ENCODE measurements at regions not wholly inside any gene's neighbourhood (a gene's known extent, or its start where the extent isn't known, plus 50 kb on each side); places are given as distances from the start of the nearest gene placed in this dataset.

DNA sequence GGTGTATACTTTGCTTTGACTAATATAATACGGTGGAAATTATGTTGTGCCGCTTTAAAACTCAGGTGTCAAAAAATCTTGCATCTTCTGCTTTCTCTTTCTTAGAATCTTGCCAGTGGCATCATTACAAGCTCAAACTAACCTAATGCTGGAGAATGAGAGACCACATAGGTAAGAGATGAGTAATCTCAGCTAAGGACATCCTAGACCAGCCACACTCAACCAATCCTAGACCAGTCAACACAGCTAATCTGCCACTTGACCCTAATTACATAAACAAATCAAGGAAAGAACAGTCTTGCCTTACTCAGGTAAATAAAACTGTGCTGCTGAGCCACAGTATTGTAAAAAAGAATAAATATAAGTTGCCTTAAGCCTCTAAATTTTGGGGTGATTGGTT, 1323.9 kb upstream of the SPRY2 start:
- no peak for TF ChIP-seq ZNF561 (tag by site-specific recombination; IDR thresholded peaks at IDR 0.05; ENCODE audit: borderline replicate concordance)
- TF ChIP-seq ZNF747 (tag by site-specific recombination; IDR thresholded peaks at IDR 0.05): no peak
- TF ChIP-seq, protein P1, sequence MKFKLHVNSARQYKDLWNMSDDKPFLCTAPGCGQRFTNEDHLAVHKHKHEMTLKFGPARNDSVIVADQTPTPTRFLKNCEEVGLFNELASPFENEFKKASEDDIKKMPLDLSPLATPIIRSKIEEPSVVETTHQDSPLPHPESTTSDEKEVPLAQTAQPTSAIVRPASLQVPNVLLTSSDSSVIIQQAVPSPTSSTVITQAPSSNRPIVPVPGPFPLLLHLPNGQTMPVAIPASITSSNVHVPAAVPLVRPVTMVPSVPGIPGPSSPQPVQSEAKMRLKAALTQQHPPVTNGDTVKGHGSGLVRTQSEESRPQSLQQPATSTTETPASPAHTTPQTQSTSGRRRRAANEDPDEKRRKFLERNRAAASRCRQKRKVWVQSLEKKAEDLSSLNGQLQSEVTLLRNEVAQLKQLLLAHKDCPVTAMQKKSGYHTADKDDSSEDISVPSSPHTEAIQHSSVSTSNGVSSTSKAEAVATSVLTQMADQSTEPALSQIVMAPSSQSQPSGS (tag by site-specific recombination; IDR thresholded peaks at IDR 0.05; ENCODE audit: low read depth): no peak
- TF ChIP-seq, protein P2, sequence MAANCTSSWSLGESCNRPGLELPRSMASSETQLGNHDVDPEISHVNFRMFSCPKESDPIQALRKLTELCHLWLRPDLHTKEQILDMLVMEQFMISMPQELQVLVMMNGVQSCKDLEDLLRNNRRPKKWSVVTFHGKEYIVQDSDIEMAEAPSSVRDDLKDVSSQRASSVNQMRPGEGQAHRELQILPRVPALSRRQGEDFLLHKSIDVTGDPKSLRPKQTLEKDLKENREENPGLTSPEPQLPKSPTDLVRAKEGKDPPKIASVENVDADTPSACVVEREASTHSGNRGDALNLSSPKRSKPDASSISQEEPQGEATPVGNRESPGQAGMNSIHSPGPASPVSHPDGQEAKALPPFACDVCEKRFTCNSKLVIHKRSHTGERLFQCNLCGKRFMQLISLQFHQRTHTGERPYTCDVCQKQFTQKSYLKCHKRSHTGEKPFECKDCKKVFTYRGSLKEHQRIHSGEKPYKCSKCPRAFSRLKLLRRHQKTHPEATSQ (tag by site-specific recombination; IDR thresholded peaks at IDR 0.05): no peak
- TF ChIP-seq, protein P3, sequence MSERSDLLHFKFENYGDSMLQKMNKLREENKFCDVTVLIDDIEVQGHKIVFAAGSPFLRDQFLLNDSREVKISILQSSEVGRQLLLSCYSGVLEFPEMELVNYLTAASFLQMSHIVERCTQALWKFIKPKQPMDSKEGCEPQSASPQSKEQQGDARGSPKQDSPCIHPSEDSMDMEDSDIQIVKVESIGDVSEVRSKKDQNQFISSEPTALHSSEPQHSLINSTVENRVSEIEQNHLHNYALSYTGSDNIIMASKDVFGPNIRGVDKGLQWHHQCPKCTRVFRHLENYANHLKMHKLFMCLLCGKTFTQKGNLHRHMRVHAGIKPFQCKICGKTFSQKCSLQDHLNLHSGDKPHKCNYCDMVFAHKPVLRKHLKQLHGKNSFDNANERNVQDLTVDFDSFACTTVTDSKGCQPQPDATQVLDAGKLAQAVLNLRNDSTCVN (tag by site-specific recombination; optimal IDR thresholded peaks at IDR 0.05): no peak
- TF ChIP-seq ZBTB48 (tag by site-specific recombination; IDR thresholded peaks at IDR 0.05): no peak
- no peak for TF ChIP-seq ZIC2 (tag by site-specific recombination; IDR thresholded peaks at IDR 0.05)
- Histone ChIP-seq H3K4me3 (ENCODE audit: low read depth, low read length) (no peak overlapping the region), H3K27ac (ENCODE audit: extremely low read depth, low read depth, low read length) (no peak overlapping the region), H3K4me1 (ENCODE audit: control insufficient read depth, insufficient read depth, low read length) (no peaks in the 10 kb centered on the region), H3K9me3 (ENCODE audit: control insufficient read depth, insufficient read depth, low read depth, low read length) (no peaks in the 10 kb centered on the region), H3K36me3 (ENCODE audit: control insufficient read depth in 2 of 2, insufficient read depth in 1 of 2, low read length in 2 of 2) (no peaks in the 10 kb centered on the region)
- CTCF ChIA-PET: interaction anchor here (1.2 kb wide), 1 partner anchor 24 kb away, joined by 6 read pairs; no protein-coding TSS in a partner anchor
- POLR2A ChIA-PET: no interaction called here

DNA sequence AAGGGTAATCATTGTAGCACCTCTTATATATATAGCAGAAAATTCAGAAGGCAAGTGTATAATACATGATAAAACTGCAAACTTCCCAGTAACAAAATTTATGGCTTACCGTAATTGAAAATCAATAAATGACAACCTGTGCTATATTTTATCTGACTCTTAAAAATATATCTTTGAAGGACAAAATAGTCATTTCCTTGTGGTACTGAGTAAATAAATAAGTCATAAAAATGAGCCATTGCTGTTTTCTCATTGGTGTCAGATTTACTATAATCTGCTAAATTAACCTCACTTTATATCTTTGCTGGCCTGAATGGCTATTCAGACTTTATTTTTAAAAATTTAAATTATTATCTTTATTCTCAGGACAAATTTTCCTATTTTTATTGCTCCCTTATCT, 1319.1 kb upstream of the SPRY2 start:
- no peak overlapping the region for H3K27ac ChIP-seq (ENCODE audit: extremely low read depth, low read depth, low read length)
- ChIA-PET CTCF (interaction anchor here (0.7 kb wide), 1 partner anchor 25 kb away, joined by 3 read pairs; no protein-coding TSS in a partner anchor), POLR2A (no interaction called here)
- no peaks in the 10 kb centered on the region for H3K36me3 ChIP-seq (ENCODE audit: control insufficient read depth in 2 of 2, insufficient read depth in 1 of 2, low read length in 2 of 2)
- H3K4me3 ChIP-seq (ENCODE audit: low read depth, low read length): no peak overlapping the region
- H3K4me1 ChIP-seq (ENCODE audit: control insufficient read depth, insufficient read depth, low read length): no peaks in the 10 kb centered on the region
- no peaks in the 10 kb centered on the region for H3K9me3 ChIP-seq (ENCODE audit: control insufficient read depth, insufficient read depth, low read depth, low read length)
- TF ChIP-seq TCF7L2 (IDR thresholded peaks at IDR 0.05; ENCODE audit: borderline replicate concordance, low read depth, low read length) (peak; percentile 94), ZNF19 (tag by site-specific recombination; IDR thresholded peaks at IDR 0.05; ENCODE audit: low read depth) (no peak)
- TF ChIP-seq, protein P4, sequence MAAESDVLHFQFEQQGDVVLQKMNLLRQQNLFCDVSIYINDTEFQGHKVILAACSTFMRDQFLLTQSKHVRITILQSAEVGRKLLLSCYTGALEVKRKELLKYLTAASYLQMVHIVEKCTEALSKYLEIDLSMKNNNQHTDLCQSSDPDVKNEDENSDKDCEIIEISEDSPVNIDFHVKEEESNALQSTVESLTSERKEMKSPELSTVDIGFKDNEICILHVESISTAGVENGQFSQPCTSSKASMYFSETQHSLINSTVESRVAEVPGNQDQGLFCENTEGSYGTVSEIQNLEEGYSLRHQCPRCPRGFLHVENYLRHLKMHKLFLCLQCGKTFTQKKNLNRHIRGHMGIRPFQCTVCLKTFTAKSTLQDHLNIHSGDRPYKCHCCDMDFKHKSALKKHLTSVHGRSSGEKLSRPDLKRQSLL (tag by site-specific recombination; IDR thresholded peaks at IDR 0.05): no peak

DNA sequence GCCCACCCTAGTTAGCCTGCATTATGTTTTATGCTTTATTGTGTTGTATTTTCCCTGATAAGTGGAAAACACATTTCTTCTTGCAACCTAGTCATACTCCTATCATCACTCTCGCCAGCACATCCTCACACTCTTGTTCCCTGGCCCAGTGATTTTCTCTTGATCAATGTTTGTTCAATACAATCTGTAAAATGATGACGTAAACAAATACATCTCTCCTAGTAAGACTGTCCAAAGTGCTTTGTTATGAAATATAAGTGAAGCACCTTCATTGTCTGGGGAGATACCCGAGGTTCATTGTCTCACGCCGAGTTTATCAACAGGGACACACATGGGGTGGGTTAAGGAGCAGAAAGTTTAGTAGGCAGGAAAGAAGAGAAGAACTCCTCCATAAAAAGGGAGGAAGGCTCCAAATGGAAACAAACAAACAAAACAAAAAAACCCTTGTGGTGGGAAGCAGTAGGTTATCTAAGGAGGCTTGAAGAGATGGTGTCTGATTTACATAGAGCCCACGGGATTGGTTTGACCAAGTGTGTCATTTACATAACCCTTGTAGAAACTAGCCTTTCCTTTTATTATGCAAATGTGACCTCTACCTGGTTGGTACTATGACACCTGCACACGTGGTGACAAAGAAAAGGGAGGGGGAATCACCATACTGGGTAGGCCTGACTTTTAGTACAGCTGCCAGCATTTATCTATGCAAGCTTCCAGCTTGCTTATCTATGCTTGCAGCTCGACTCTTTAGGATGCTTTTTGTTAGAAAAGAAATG, 1317.9 kb upstream of the SPRY2 start:
- Histone ChIP-seq H3K4me3 (ENCODE audit: low read depth, low read length) (no peak overlapping the region), H3K36me3 (ENCODE audit: control insufficient read depth in 2 of 2, insufficient read depth in 1 of 2, low read length in 2 of 2) (no peaks in the 10 kb centered on the region), H3K9me3 (ENCODE audit: control insufficient read depth, insufficient read depth, low read depth, low read length) (no peaks in the 10 kb centered on the region), H3K27ac (ENCODE audit: extremely low read depth, low read depth, low read length) (no peak overlapping the region), H3K4me1 (ENCODE audit: control insufficient read depth, insufficient read depth, low read length) (no peaks in the 10 kb centered on the region)
- ChIA-PET POLR2A (no interaction called here), CTCF (no interaction called here)
- TF ChIP-seq ZBTB17 (tag by site-specific recombination; IDR thresholded peaks at IDR 0.05) (no peak), ZNF302 (tag by site-specific recombination; IDR thresholded peaks at IDR 0.05; ENCODE audit: low read depth) (no peak), ZNF530 (tag by site-specific recombination; IDR thresholded peaks at IDR 0.05; ENCODE audit: low read depth) (no peak), ZNF175 (tag by site-specific recombination; IDR thresholded peaks at IDR 0.05) (no peak), ZNF548 (tag by site-specific recombination; IDR thresholded peaks at IDR 0.05) (no peak), SP3 (tag by site-specific recombination; IDR thresholded peaks at IDR 0.05) (no peak), GLIS2 (tag by site-specific recombination; IDR thresholded peaks at IDR 0.05) (no peak)
- TF ChIP-seq, protein P3 (tag by site-specific recombination; optimal IDR thresholded peaks at IDR 0.05): no peak
